ENCODE measurements at regions not wholly inside any gene's neighbourhood (a gene's known extent, or its start where the extent isn't known, plus 50 kb on each side); places are given as distances from the start of the nearest gene placed in this dataset.

- no peak overlapping the region for H3K4me2 ChIP-seq (ENCODE audit: control insufficient read depth, extremely low read depth, insufficient read depth, low read depth, low read length)
- FAIRE-seq (no peak), DNase-seq (ENCODE audit: low read depth, low spot score) (no peak)
- no peak overlapping the region for H3K27ac ChIP-seq (ENCODE audit: control insufficient read depth, insufficient read depth, low read length)
- H4K20me1 ChIP-seq (ENCODE audit: control insufficient read depth, extremely low read depth, insufficient read depth, low read length): no peaks in the 10 kb centered on the region
- H3K9me1 ChIP-seq (ENCODE audit: control insufficient read depth, extremely low read depth, insufficient read depth, low read length): no peaks in the 10 kb centered on the region
- peaks cover 2% of the 10 kb centered on the region for H3K9me3 ChIP-seq (ENCODE audit: control insufficient read depth, low read depth, low read length)
- no peak overlapping the region for H3K9ac ChIP-seq (ENCODE audit: control insufficient read depth, extremely low read depth, insufficient read depth, low read length)
- H3K36me3 ChIP-seq (ENCODE audit: control insufficient read depth in 2 of 2, extremely low read depth in 1 of 2, insufficient read depth in 2 of 2, low read length in 2 of 2): no peaks in the 10 kb centered on the region
- no peaks in the 10 kb centered on the region for H3K79me2 ChIP-seq (ENCODE audit: control insufficient read depth, insufficient read depth, low read length)
- no peak overlapping the region for H3K4me3 ChIP-seq (ENCODE audit: control insufficient read depth in 2 of 3, extremely low read depth in 1 of 3, insufficient read depth in 2 of 3, low read depth in 1 of 3, low read length in 3 of 3)
- H3K27me3 ChIP-seq (ENCODE audit: control insufficient read depth, extremely low read depth, insufficient read depth, low read length): peaks cover 5% of the 10 kb centered on the region
- dilution Hi-C loops (cut with MboI; ENCODE audit: extremely low pct_ligation_motif_present, low sequenced_read_pairs): no loop called here
- H2AFZ ChIP-seq (ENCODE audit: control insufficient read depth, low read length): no peak overlapping the region
- no peaks in the 10 kb centered on the region for H3K4me1 ChIP-seq (ENCODE audit: control insufficient read depth, extremely low read depth, insufficient read depth, low read length)
- TF ChIP-seq CTCF (optimal IDR thresholded peaks at IDR 0.05 in 1 of 3, IDR thresholded peaks at IDR 0.05 in 1 of 3, conservative IDR thresholded peaks at IDR 0.05 in 1 of 3; ENCODE audit: extremely low read depth in 1 of 3, insufficient read depth in 2 of 3, low read length in 3 of 3): peak; percentile 16 to 59 (median 53)
- TF ChIP-seq EZH2 (IDR thresholded peaks at IDR 0.05; ENCODE audit: low read length): no peak
These were observed 146.4 kb downstream of the LRIG2 start for GRCh38 chr1:113219377-113219776.

GRCh38 chr1:113219828-113220227 is 146.8 kb downstream of the LRIG2 start:
- H4K20me1 ChIP-seq (ENCODE audit: control insufficient read depth, extremely low read depth, insufficient read depth, low read length): no peaks in the 10 kb centered on the region
- no peak overlapping the region for H3K27ac ChIP-seq (ENCODE audit: control insufficient read depth, insufficient read depth, low read length)
- H3K4me2 ChIP-seq (ENCODE audit: control insufficient read depth, extremely low read depth, insufficient read depth, low read depth, low read length): no peak overlapping the region
- no peaks in the 10 kb centered on the region for H3K79me2 ChIP-seq (ENCODE audit: control insufficient read depth, insufficient read depth, low read length)
- H3K4me1 ChIP-seq (ENCODE audit: control insufficient read depth, extremely low read depth, insufficient read depth, low read length): no peaks in the 10 kb centered on the region
- no peak for DNase-seq (ENCODE audit: low read depth, low spot score)
- dilution Hi-C loops (cut with MboI; ENCODE audit: extremely low pct_ligation_motif_present, low sequenced_read_pairs): no loop called here
- H3K4me3 ChIP-seq (ENCODE audit: control insufficient read depth in 2 of 3, extremely low read depth in 1 of 3, insufficient read depth in 2 of 3, low read depth in 1 of 3, low read length in 3 of 3): no peak overlapping the region
- TF ChIP-seq EZH2 (IDR thresholded peaks at IDR 0.05; ENCODE audit: low read length) (no peak), CTCF (optimal IDR thresholded peaks at IDR 0.05 in 1 of 3, IDR thresholded peaks at IDR 0.05 in 1 of 3, conservative IDR thresholded peaks at IDR 0.05 in 1 of 3; ENCODE audit: extremely low read depth in 1 of 3, insufficient read depth in 2 of 3, low read length in 3 of 3) (no peak)
- H3K9me1 ChIP-seq (ENCODE audit: control insufficient read depth, extremely low read depth, insufficient read depth, low read length): no peaks in the 10 kb centered on the region
- no peaks in the 10 kb centered on the region for H3K36me3 ChIP-seq (ENCODE audit: control insufficient read depth in 2 of 2, extremely low read depth in 1 of 2, insufficient read depth in 2 of 2, low read length in 2 of 2)
- no peak overlapping the region for H2AFZ ChIP-seq (ENCODE audit: control insufficient read depth, low read length)
- H3K9me3 ChIP-seq (ENCODE audit: control insufficient read depth, low read depth, low read length): no peaks in the 10 kb centered on the region
- H3K9ac ChIP-seq (ENCODE audit: control insufficient read depth, extremely low read depth, insufficient read depth, low read length): no peak overlapping the region
- H3K27me3 ChIP-seq (ENCODE audit: control insufficient read depth, extremely low read depth, insufficient read depth, low read length): peaks cover 5% of the 10 kb centered on the region
- FAIRE-seq: no peak

All from keratinocyte (primary cell).